ENCODE measurements at regions not wholly inside any gene's neighbourhood (a gene's known extent, or its start where the extent isn't known, plus 50 kb on each side); places are given as distances from the start of the nearest gene placed in this dataset.
"Not testable (repeated sequence)": the region's sequence is repeated elsewhere in the genome, so short reads cannot be mapped to it uniquely, and the experiment has no call there.

- DNase-seq (ENCODE audit: low spot score) (no peak), ATAC-seq (ENCODE audit: low FRiP score) (no peak)
- TF ChIP-seq, protein P1, sequence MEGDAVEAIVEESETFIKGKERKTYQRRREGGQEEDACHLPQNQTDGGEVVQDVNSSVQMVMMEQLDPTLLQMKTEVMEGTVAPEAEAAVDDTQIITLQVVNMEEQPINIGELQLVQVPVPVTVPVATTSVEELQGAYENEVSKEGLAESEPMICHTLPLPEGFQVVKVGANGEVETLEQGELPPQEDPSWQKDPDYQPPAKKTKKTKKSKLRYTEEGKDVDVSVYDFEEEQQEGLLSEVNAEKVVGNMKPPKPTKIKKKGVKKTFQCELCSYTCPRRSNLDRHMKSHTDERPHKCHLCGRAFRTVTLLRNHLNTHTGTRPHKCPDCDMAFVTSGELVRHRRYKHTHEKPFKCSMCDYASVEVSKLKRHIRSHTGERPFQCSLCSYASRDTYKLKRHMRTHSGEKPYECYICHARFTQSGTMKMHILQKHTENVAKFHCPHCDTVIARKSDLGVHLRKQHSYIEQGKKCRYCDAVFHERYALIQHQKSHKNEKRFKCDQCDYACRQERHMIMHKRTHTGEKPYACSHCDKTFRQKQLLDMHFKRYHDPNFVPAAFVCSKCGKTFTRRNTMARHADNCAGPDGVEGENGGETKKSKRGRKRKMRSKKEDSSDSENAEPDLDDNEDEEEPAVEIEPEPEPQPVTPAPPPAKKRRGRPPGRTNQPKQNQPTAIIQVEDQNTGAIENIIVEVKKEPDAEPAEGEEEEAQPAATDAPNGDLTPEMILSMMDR (IDR thresholded peaks at IDR 0.05), result no peak
Measured at GRCh38 chr7:12031638-12032037, 179.5 kb upstream of the TMEM106B start.

- TF ChIP-seq, protein P1 (IDR thresholded peaks at IDR 0.05), result no peak
- ATAC-seq (ENCODE audit: low FRiP score) (no peak), DNase-seq (ENCODE audit: low spot score) (no peak)
Measured at GRCh38 chr7:12032146-12032545, 178.9 kb upstream of the TMEM106B start.

- DNase-seq (ENCODE audit: low spot score); ATAC-seq (ENCODE audit: low FRiP score): not testable (repeated sequence)
Measured at GRCh38 chr7:12043457-12043856, 167.6 kb upstream of the TMEM106B start.

DNA sequence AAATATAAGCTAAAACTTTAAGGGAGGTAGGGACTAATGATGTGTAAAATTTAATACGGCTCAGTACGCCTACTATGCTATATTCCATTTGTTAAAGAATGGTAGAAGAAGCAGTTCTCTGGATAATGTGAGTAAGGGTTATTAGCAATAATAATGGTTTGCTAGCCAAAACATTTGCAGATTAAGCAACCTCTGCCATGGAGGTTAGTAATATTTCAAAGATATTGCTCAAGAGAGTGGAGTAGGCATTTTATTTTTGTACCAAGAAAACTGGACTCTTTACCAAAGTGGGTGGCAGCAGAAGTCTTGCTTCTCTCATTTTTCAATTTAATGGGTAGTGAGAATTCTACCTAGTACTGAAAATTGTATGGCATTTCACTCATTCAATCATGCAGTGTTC, 158.9 kb upstream of the TMEM106B start:
- ATAC-seq (ENCODE audit: low FRiP score), result no peak

GRCh38 chr7:12053561-12053960, 157.5 kb upstream of the TMEM106B start:
- no peak for ATAC-seq (ENCODE audit: low FRiP score)
- no peak for DNase-seq (ENCODE audit: low spot score)
- TF ChIP-seq, protein P1 (IDR thresholded peaks at IDR 0.05), result no peak

More for the DNA sequence above, 158.9 kb upstream of the TMEM106B start:
- no peak for DNase-seq (ENCODE audit: low spot score)
- TF ChIP-seq, protein P1 (IDR thresholded peaks at IDR 0.05), result no peak

DNA sequence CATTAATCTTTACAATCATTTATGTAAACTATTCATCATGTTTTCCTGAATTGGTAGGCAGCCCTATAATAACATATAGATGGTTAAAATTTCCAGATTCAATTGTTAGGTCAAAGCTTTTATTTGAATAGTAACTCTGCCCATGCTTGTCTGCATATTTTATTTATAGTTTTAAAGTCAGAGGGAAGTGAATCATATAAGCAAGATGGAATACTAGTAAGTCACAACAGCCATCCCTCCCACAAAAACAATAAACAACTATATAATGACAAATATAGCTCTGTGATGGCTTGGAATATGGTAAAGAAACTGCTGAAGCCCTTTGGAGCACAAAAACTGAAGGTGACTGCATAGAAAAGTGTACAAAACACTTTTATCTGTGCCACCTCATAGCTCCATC, 156.3 kb upstream of the TMEM106B start:
- TF ChIP-seq, protein P1 (IDR thresholded peaks at IDR 0.05), result no peak
- ATAC-seq (ENCODE audit: low FRiP score) (no peak), DNase-seq (ENCODE audit: low spot score) (no peak)

DNA sequence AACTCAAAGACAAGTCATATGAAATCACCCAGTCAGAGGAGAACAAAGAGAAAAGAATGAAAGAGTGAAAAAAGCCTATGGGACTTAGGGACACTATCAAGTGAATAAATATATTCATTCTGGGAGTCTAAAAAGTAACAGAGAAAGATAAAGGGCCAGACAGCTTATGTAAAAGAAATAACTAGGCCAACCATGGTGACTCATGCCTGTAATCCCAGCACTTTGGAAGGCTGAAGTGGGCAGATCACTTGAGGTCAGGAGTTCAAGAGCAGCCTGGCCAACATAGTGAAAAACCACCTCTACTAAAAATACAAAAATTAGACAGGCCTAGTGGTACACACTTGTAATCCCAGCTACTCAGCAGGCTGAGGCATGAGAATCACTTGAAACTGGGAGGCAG, 154.7 kb upstream of the TMEM106B start:
- ATAC-seq (ENCODE audit: low FRiP score) (no peak), DNase-seq (ENCODE audit: low spot score) (no peak)
- TF ChIP-seq, protein P1 (IDR thresholded peaks at IDR 0.05), result no peak

DNA sequence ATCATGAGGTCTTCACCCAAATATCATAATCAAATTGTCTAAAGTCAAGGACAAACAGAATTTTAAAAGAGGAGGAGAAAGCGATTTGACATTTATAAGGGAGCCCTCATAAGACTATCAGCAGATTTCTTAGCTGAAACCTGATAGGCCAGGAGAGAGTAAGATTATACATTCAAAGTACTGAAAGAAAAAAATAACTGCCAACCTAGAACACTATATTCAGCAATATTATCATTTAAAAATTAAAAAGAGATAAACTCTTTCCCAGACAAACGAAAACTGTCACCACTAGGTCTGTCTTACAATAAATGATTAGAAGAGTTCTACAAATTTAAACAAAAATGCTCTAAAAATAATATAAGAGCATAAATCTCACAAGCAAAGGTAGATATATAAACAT, 154.1 kb upstream of the TMEM106B start:
- ATAC-seq (ENCODE audit: low FRiP score) (no peak), DNase-seq (ENCODE audit: low spot score) (no peak)
- TF ChIP-seq, protein P1 (IDR thresholded peaks at IDR 0.05), result no peak

All from omental fat pad (tissue), 3 donors.